HepG2 (cell line): ENCODE measurements at regions not wholly inside any gene's neighbourhood (a gene's known extent, or its start where the extent isn't known, plus 50 kb on each side); places are given as distances from the start of the nearest gene placed in this dataset.
A peak's percentile ranks its signal among the peaks of the same experiment; 100 is the strongest.

Source experiments
- ATAC-seq: fragments of 200-7000 bp; cut with Tn5 transposase; 3 replicates; pipeline ENCODE4 v1.9.1; 2020; ENCODE audit warnings: mild to moderate bottlenecking, moderate library complexity
- BruUV-seq: library from RNA; stranded (reverse); fragments of 400-500 nt; replicated peaks from 2 replicates; lab custom pipeline; 2021; lab: Mats Ljungman, UMichigan
- CTCF ChIA-PET: fragments of 300-600 bp; formaldehyde crosslinking; extraction: SDS; loops from one replicate; lab custom pipeline; 2021; ENCODE audit warnings: low total read pairs, inconsistent platforms, low intra/inter-chr PET ratio; lab: Yijun Ruan, JAX
- POLR2A ChIA-PET: fragments of 350-600 bp; sonication (Branson Sonifier 250); formaldehyde crosslinking; loops from one replicate; lab custom pipeline; 2020; ENCODE audit warnings: antibody characterized with exemption, inconsistent platforms; lab: Yijun Ruan, JAX
- DNase-seq: peaks from one replicate; pipeline ENCODE4 v3.0.0-alpha.2; 2015; ENCODE audit warnings: low spot score
- FAIRE-seq: peaks from 3 replicates; lab custom pipeline; 2011; peaks lifted over from hg19 to GRCh38; lab: Jason Lieb, UNC
- H2AFZ ChIP-seq: one replicate; pipeline ENCODE4 v1.6.1; 2011; ENCODE audit warnings: low read length, inconsistent platforms
- H3K27ac ChIP-seq: fragments of 300-600 bp; 3 replicates; pipeline ENCODE4 v1.8.0; 2011; ENCODE audit warnings: mixed run types, mild to moderate bottlenecking, mixed read lengths, low read length, inconsistent platforms; ENCODE audit not compliant: insufficient read depth; ENCODE audit errors: extremely low read length
- H3K27me3 ChIP-seq, 2 experiments: fragments of 200-600 bp in 1 of 2; 2 replicates in 1 of 2; 3 replicates in 1 of 2; pipeline versions ENCODE4 v1.6.0 to v1.8.0; 2011; ENCODE audit warnings: low read length in 2 of 2, mild to moderate bottlenecking in 2 of 2, moderate library complexity in 2 of 2, inconsistent platforms in 1 of 2; ENCODE audit not compliant: insufficient read depth in 2 of 2, control insufficient read depth in 1 of 2
- H3K36me3 ChIP-seq, 2 experiments: fragments of 200-600 bp in 1 of 2; replicated peaks in 1 of 2; 2 replicates in 1 of 2; 3 replicates in 1 of 2; pipeline versions ENCODE4 v1.5.1 to v1.8.0; 2011; ENCODE audit warnings: low read length in 2 of 2, inconsistent platforms in 1 of 2; ENCODE audit not compliant: insufficient read depth in 2 of 2, control insufficient read depth in 1 of 2
- H3K4me1 ChIP-seq: 2 replicates; pipeline ENCODE4 v1.5.1; 2012; ENCODE audit warnings: low read length, inconsistent platforms; ENCODE audit not compliant: insufficient read depth
- H3K4me2 ChIP-seq: 2 replicates; pipeline ENCODE4 v1.6.0; 2011; ENCODE audit warnings: low read depth, low read length, inconsistent platforms
- H3K4me3 ChIP-seq, 3 experiments: fragments of 200-600 bp in 1 of 3; sonication (generic), shearing (Covaris generic) in 1 of 3; replicated peaks in 1 of 3; 2 replicates each; pipeline ENCODE4 v1.5.1; 2011 to 2016; ENCODE audit warnings: low read length in 3 of 3, inconsistent platforms in 2 of 3, low read depth in 2 of 3, mild to moderate bottlenecking in 2 of 3, control low read depth in 1 of 3, mixed read lengths in 1 of 3; ENCODE audit not compliant: insufficient read depth in 1 of 3
- H3K79me2 ChIP-seq: one replicate; pipeline ENCODE4 v1.6.1; 2011; ENCODE audit warnings: low read length, inconsistent platforms; ENCODE audit not compliant: insufficient read depth
- H3K9ac ChIP-seq: 2 replicates; pipeline ENCODE4 v1.6.0; 2011; ENCODE audit warnings: mild to moderate bottlenecking, low read depth, low read length, inconsistent platforms; ENCODE audit not compliant: insufficient read depth
- H3K9me3 ChIP-seq: 2 replicates; pipeline ENCODE4 v1.5.1; 2012; ENCODE audit warnings: mild to moderate bottlenecking, low read length
- H4K20me1 ChIP-seq: 2 replicates; pipeline ENCODE4 v1.6.0; 2011; ENCODE audit warnings: inconsistent platforms, mild to moderate bottlenecking, low read length, moderate library complexity; ENCODE audit not compliant: insufficient read depth
- ARHGAP35 ChIP-seq: sonication (generic); formaldehyde crosslinking; IDR thresholded peaks from 2 replicates; pipeline ENCODE4 v1.9.0; 2022; ENCODE audit warnings: mild to moderate bottlenecking, inconsistent platforms, moderate library complexity, missing genetic modification reagents, borderline replicate concordance
- CBX1 ChIP-seq: IDR thresholded peaks from one replicate; pipeline ENCODE4 v1.6.1; 2016; ENCODE audit warnings: antibody characterized with exemption, low read depth
- FOSL2 ChIP-seq: sonication (generic); formaldehyde crosslinking; IDR thresholded peaks from 2 replicates; pipeline ENCODE4 v1.4.0; 2020; ENCODE audit warnings: missing genetic modification reagents
- HDAC6 ChIP-seq: fragments of 200-600 bp; sonication (generic); IDR thresholded peaks from 2 replicates; pipeline ENCODE4 v1.7.0; 2017; ENCODE audit warnings: mild to moderate bottlenecking, antibody characterized with exemption, low read length, low read depth
- HIC2 ChIP-seq: sonication (generic); formaldehyde crosslinking; IDR thresholded peaks from 2 replicates; pipeline ENCODE4 v1.9.0; 2022; ENCODE audit warnings: low read depth, missing genetic modification reagents
- REL ChIP-seq: sonication (generic); formaldehyde crosslinking; conservative IDR thresholded peaks from 2 replicates; pipeline ENCODE4 v1.8.0; 2022; ENCODE audit warnings: mild to moderate bottlenecking, missing genetic modification reagents, moderate library complexity
- TBL1XR1 ChIP-seq: fragments of 150-350 bp; IDR thresholded peaks from 2 replicates; pipeline ENCODE4 v1.6.1; 2014; ENCODE audit warnings: borderline replicate concordance, low read length; ENCODE audit not compliant: partially characterized antibody
- XRCC5 ChIP-seq: fragments of 200-400 bp; formaldehyde crosslinking; optimal IDR thresholded peaks from 2 replicates; pipeline ENCODE3; 2017; ENCODE audit warnings: mild to moderate bottlenecking, low read length
- ZBTB25 ChIP-seq: IDR thresholded peaks from 2 replicates; pipeline ENCODE4 v1.6.1; 2018; ENCODE audit warnings: missing genetic modification reagents
- ZFP36L2 ChIP-seq: sonication (generic); formaldehyde crosslinking; IDR thresholded peaks from 2 replicates; pipeline ENCODE4 v1.4.0; 2020; ENCODE audit warnings: missing genetic modification reagents
- ZNF235 ChIP-seq: sonication (generic); formaldehyde crosslinking; IDR thresholded peaks from 2 replicates; pipeline ENCODE4 v1.8.1; 2023; ENCODE audit warnings: mild to moderate bottlenecking, missing genetic modification reagents, borderline replicate concordance
- ZNF326 ChIP-seq: sonication (generic); formaldehyde crosslinking; IDR thresholded peaks from 2 replicates; pipeline ENCODE4 v1.4.0; 2020; ENCODE audit warnings: missing genetic modification reagents, borderline replicate concordance
- ZNF432 ChIP-seq: sonication (generic); formaldehyde crosslinking; IDR thresholded peaks from 2 replicates; pipeline ENCODE4 v1.5.0; 2020; ENCODE audit warnings: missing genetic modification reagents, mild to moderate bottlenecking, borderline replicate concordance
- ZNF589 ChIP-seq: sonication (generic); formaldehyde crosslinking; conservative IDR thresholded peaks from 2 replicates; pipeline ENCODE4 v1.8.0; 2022; ENCODE audit warnings: mild to moderate bottlenecking, moderate library complexity, missing genetic modification reagents
- ZNF672 ChIP-seq: sonication (generic); formaldehyde crosslinking; IDR thresholded peaks from 2 replicates; pipeline ENCODE4 v1.8.1; 2022; ENCODE audit warnings: missing genetic modification reagents
- WGBS: methylation state at CpG from one replicate; pipeline ENCODE4 v1.1.6; 2017; ENCODE audit warnings: low lambda C conversion rate; 5-methylcytosine and 5-hydroxymethylcytosine counted together
- in situ Hi-C: cut with HindIII; loops from 2 replicates; pipeline ENCODE4 v1.10.0; 2017; ENCODE audit warnings: low pct_unique_long_range_greater_than_20kb; ENCODE audit not compliant: extremely low pct_ligation_motif_present
- intact Hi-C: fragments of 100-400 bp; cut with micrococcal nuclease; formaldehyde crosslinking; loops from one replicate; pipeline ENCODE4 v1.10.0; 2022; ENCODE audit not compliant: unreplicated experiment
- TF ChIP-seq, protein P1 (sequence below): sonication (generic); formaldehyde crosslinking; conservative IDR thresholded peaks from 2 replicates; pipeline ENCODE4 v1.4.0; 2020; ENCODE audit warnings: missing genetic modification reagents

GRCh38 chr18:61738488-61738887 is 154.3 kb downstream of the RNF152 start:
- no peak overlapping the region for H3K27ac ChIP-seq
- H4K20me1 ChIP-seq: no peaks in the 10 kb centered on the region
- H2AFZ ChIP-seq: no peak overlapping the region
- H3K79me2 ChIP-seq: no peaks in the 10 kb centered on the region
- ChIA-PET CTCF (no interaction called here), POLR2A (no interaction called here)
- no TSS peak for BruUV-seq
- H3K4me1 ChIP-seq: peaks cover 12% of the 10 kb centered on the region
- intact Hi-C loops (no loop called here), in situ Hi-C loops (no loop called here)
- H3K4me2 ChIP-seq: no peak overlapping the region
- no peak for TF ChIP-seq XRCC5
- TF ChIP-seq ZFP36L2: no peak
- no peak for TF ChIP-seq ZNF672 (CRISPR knock-in tag)
- no peak for TF ChIP-seq ZBTB25
- TF ChIP-seq CBX1: no peak
- 0 out of 2 replicates have a peak, but pooled peaks have one; percentile 14 for TF ChIP-seq FOSL2
- DNase-seq (no peak), FAIRE-seq (no peak), ATAC-seq (no peak)
- H3K36me3 ChIP-seq: no peaks in the 10 kb centered on the region
- no peak overlapping the region for H3K9ac ChIP-seq
- H3K27me3 ChIP-seq: no peaks in the 10 kb centered on the region
- no peaks in the 10 kb centered on the region for H3K9me3 ChIP-seq
- H3K4me3 ChIP-seq: no peak overlapping the region
- 44% methylated on average over 3 of the region's 3 CpGs for WGBS

- BruUV-seq: no TSS peak
- H3K4me2 ChIP-seq: no peak overlapping the region
- no peaks in the 10 kb centered on the region for H3K9me3 ChIP-seq
- no peaks in the 10 kb centered on the region for H3K79me2 ChIP-seq
- no peak for DNase-seq
- H3K9ac ChIP-seq: no peak overlapping the region
- H3K27me3 ChIP-seq: no peaks in the 10 kb centered on the region
- no peak overlapping the region for H3K4me3 ChIP-seq
- no peak for ATAC-seq
- CTCF ChIA-PET: no interaction called here
- no peak overlapping the region for H3K27ac ChIP-seq
- H2AFZ ChIP-seq: no peak overlapping the region
- peaks cover 12% of the 10 kb centered on the region for H3K4me1 ChIP-seq
- no peak for FAIRE-seq
- WGBS: 0% methylated on average over 1 of the region's 1 CpG
- intact Hi-C loops: no loop called here
- in situ Hi-C loops: no loop called here
- H4K20me1 ChIP-seq: no peaks in the 10 kb centered on the region
- POLR2A ChIA-PET: no interaction called here
- H3K36me3 ChIP-seq: no peaks in the 10 kb centered on the region
- TF ChIP-seq ARHGAP35 (CRISPR knock-in tag) (no peak), HIC2 (no peak), ZNF326 (no peak), ZNF235 (CRISPR knock-in tag) (no peak), ZNF432 (CRISPR knock-in tag) (no peak), ZNF589 (CRISPR knock-in tag) (no peak), TBL1XR1 (no peak), HDAC6 (no peak), REL (CRISPR knock-in tag) (no peak)
- TF ChIP-seq, protein P1, sequence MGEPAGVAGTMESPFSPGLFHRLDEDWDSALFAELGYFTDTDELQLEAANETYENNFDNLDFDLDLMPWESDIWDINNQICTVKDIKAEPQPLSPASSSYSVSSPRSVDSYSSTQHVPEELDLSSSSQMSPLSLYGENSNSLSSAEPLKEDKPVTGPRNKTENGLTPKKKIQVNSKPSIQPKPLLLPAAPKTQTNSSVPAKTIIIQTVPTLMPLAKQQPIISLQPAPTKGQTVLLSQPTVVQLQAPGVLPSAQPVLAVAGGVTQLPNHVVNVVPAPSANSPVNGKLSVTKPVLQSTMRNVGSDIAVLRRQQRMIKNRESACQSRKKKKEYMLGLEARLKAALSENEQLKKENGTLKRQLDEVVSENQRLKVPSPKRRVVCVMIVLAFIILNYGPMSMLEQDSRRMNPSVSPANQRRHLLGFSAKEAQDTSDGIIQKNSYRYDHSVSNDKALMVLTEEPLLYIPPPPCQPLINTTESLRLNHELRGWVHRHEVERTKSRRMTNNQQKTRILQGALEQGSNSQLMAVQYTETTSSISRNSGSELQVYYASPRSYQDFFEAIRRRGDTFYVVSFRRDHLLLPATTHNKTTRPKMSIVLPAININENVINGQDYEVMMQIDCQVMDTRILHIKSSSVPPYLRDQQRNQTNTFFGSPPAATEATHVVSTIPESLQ (CRISPR knock-in tag): no peak
Measured at GRCh38 chr18:61738042-61738441, 154.8 kb downstream of the RNF152 start.
